Ishikawa (cell line): ENCODE measurements at regions not wholly inside any gene's neighbourhood (a gene's known extent, or its start where the extent isn't known, plus 50 kb on each side); places are given as distances from the start of the nearest gene placed in this dataset.

Experiments
- CEBPB ChIP-seq: IDR thresholded peaks from 2 replicates; pipeline ENCODE4 v1.6.1; 2012
- CREB1 ChIP-seq: IDR thresholded peaks from 2 replicates; pipeline ENCODE4 v1.6.1; 2012; ENCODE audit warnings: low read depth
- EGR1 ChIP-seq: IDR thresholded peaks from 2 replicates; pipeline ENCODE4 v1.6.1; 2012
- EP300 ChIP-seq: IDR thresholded peaks from 2 replicates; pipeline ENCODE4 v1.6.1; 2012; ENCODE audit warnings: borderline replicate concordance
- FOXM1 ChIP-seq: IDR thresholded peaks from 2 replicates; pipeline ENCODE4 v1.6.1; 2012; ENCODE audit warnings: low read depth, borderline replicate concordance
- NFIC ChIP-seq: IDR thresholded peaks from 2 replicates; pipeline ENCODE4 v1.6.1; 2012
- RAD21 ChIP-seq: IDR thresholded peaks from 2 replicates; pipeline ENCODE4 v1.6.1; 2012; ENCODE audit warnings: low read depth
- TAF1 ChIP-seq: IDR thresholded peaks from 2 replicates; pipeline ENCODE4 v1.6.1; 2012; ENCODE audit warnings: low read depth, mild to moderate bottlenecking
- TCF12 ChIP-seq: IDR thresholded peaks from 2 replicates; pipeline ENCODE4 v1.6.1; 2012; ENCODE audit warnings: low read depth
- TEAD4 ChIP-seq: IDR thresholded peaks from 2 replicates; pipeline ENCODE4 v1.6.1; 2012
- YY1 ChIP-seq: IDR thresholded peaks from 2 replicates; pipeline ENCODE4 v1.6.1; 2012; ENCODE audit warnings: low read depth
- ZBTB7A ChIP-seq: IDR thresholded peaks from 2 replicates; pipeline ENCODE4 v1.6.1; 2012; ENCODE audit warnings: low read depth
- TF ChIP-seq, protein P1 (sequence below): IDR thresholded peaks from 2 replicates; pipeline ENCODE4 v1.6.1; 2012
- TF ChIP-seq, protein P2 (sequence below): IDR thresholded peaks from 2 replicates; pipeline ENCODE4 v1.6.1; 2012; ENCODE audit warnings: low read depth, mild to moderate bottlenecking
- TF ChIP-seq, protein P3 (sequence below): IDR thresholded peaks from 2 replicates; pipeline ENCODE4 v1.6.1; 2012

DNA sequence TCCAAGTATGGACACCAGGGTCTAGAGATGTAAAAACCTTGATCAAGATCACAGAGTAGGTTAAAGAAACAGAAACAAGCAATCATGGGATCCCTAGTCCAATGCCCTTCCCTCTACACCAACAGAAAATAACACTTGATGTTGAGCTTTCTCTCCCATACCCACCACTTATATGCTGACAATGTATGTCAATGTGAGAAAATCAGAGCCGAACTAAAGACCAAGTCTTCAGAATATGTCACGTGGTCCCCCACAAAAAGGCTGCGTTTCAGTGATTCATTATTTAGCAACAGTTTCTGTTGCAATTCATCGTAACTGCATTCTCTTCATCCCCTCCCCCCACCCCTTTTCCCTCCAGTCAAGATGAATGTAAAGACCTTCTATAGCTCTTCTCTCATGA lies 278.9 kb upstream of the STT3B start:
- TF ChIP-seq RAD21, result no peak
- TF ChIP-seq ZBTB7A, result no peak
- no peak for TF ChIP-seq NFIC
- no peak for TF ChIP-seq FOXM1
- no peak for TF ChIP-seq TAF1
- TF ChIP-seq, protein P1, sequence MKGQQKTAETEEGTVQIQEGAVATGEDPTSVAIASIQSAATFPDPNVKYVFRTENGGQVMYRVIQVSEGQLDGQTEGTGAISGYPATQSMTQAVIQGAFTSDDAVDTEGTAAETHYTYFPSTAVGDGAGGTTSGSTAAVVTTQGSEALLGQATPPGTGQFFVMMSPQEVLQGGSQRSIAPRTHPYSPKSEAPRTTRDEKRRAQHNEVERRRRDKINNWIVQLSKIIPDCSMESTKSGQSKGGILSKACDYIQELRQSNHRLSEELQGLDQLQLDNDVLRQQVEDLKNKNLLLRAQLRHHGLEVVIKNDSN, result no peak
- no peak for TF ChIP-seq CEBPB
- TF ChIP-seq EP300, result no peak
- no peak for TF ChIP-seq TEAD4
- TF ChIP-seq, protein P2, sequence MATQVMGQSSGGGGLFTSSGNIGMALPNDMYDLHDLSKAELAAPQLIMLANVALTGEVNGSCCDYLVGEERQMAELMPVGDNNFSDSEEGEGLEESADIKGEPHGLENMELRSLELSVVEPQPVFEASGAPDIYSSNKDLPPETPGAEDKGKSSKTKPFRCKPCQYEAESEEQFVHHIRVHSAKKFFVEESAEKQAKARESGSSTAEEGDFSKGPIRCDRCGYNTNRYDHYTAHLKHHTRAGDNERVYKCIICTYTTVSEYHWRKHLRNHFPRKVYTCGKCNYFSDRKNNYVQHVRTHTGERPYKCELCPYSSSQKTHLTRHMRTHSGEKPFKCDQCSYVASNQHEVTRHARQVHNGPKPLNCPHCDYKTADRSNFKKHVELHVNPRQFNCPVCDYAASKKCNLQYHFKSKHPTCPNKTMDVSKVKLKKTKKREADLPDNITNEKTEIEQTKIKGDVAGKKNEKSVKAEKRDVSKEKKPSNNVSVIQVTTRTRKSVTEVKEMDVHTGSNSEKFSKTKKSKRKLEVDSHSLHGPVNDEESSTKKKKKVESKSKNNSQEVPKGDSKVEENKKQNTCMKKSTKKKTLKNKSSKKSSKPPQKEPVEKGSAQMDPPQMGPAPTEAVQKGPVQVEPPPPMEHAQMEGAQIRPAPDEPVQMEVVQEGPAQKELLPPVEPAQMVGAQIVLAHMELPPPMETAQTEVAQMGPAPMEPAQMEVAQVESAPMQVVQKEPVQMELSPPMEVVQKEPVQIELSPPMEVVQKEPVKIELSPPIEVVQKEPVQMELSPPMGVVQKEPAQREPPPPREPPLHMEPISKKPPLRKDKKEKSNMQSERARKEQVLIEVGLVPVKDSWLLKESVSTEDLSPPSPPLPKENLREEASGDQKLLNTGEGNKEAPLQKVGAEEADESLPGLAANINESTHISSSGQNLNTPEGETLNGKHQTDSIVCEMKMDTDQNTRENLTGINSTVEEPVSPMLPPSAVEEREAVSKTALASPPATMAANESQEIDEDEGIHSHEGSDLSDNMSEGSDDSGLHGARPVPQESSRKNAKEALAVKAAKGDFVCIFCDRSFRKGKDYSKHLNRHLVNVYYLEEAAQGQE, result no peak
- no peak for TF ChIP-seq TCF12
- no peak for TF ChIP-seq CREB1

DNA sequence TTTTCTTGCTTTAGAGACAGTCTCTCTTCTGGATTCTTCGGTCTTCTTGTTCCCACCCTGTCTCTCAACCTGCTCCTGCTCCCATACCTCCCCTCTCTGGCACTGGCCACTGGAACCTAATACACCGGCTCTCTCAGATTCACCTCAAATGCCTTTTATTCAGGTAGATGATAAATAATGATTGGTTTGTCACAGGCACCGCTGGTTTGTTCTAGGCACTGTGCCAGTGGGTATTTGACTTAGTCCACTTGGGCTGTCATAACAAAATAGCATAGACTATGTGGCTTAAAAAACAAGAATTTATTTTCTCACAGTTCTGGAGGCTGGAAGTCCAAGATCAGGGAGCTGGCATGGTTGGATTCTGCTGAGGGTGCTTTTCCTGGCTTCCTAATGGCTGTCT lies 278.2 kb upstream of the STT3B start:
- TF ChIP-seq, protein P2, result no peak
- TF ChIP-seq EP300 (no peak), TCF12 (no peak), YY1 (no peak), TEAD4 (no peak)

DNA sequence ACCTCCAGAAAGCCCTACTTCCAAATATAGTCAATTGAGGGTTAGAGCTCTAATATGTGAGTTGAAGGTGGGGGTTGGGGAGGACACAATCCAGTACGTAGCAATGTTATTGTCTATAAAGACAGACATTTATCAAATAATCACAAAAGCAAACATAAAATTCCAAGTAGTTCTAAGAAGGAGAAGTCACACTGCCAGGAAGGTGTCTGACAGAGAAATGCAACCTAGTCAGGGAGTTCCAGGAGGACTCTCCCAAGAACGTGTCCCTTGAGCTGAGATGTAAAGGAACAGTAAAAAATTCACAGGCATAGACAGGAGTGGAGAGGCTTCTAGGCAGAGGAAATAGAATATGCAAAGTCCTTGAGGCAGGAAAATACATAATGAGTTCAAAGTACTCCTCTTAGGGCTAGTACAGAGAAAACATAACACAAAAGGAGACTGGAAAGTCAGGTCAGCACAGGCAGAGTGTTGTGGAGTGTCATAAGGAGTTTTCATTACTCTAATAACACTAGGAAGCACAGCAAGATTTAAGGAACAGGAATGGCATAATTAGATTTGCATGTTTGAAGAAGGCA lies 277.6 kb upstream of the STT3B start:
- TF ChIP-seq, protein P1, result no peak
- no peak for TF ChIP-seq EGR1
- no peak for TF ChIP-seq TCF12
- no peak for TF ChIP-seq RAD21
- TF ChIP-seq, protein P2, result no peak
- TF ChIP-seq YY1, result no peak
- no peak for TF ChIP-seq ZBTB7A
- TF ChIP-seq, protein P3, sequence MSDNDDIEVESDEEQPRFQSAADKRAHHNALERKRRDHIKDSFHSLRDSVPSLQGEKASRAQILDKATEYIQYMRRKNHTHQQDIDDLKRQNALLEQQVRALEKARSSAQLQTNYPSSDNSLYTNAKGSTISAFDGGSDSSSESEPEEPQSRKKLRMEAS, result no peak
- TF ChIP-seq FOXM1, result no peak
- no peak for TF ChIP-seq TAF1
- TF ChIP-seq EP300, result no peak

DNA sequence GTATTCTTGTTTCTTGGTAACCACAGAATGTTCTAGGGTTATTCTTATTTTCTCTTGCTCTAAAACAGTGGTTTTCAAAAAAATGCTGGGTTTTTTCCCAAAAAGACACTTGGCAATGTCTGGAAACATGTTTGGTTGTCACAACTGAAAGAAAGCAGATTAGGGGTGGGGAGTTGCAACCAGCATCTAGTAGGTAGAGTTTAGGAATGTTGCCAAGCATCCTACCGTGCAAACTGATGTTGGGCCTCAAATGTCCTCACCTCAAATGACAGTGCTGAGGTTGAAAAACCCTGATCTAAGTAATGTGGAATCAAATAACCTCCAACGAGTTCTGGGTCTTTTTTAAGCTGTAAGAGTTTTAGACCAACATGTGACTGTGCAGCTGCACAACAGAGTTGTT lies 270.5 kb upstream of the STT3B start:
- TF ChIP-seq CEBPB (no peak), FOXM1 (no peak), ZBTB7A (no peak), RAD21 (no peak), TEAD4 (no peak), CREB1 (no peak)
- TF ChIP-seq, protein P3, result no peak
- TF ChIP-seq, protein P2, result no peak
